ENCODE measurements at regions not wholly inside any gene's neighbourhood (a gene's known extent, or its start where the extent isn't known, plus 50 kb on each side); places are given as distances from the start of the nearest gene placed in this dataset.

- TF ChIP-seq GATA2 (IDR thresholded peaks at IDR 0.05; ENCODE audit: low read depth, low read length) (no peak), GATA3 (IDR thresholded peaks at IDR 0.05; ENCODE audit: low read depth, low read length) (no peak)
These were observed 74.4 kb upstream of the TRHDE start for GRCh38 chr12:72197790-72198189.

DNA sequence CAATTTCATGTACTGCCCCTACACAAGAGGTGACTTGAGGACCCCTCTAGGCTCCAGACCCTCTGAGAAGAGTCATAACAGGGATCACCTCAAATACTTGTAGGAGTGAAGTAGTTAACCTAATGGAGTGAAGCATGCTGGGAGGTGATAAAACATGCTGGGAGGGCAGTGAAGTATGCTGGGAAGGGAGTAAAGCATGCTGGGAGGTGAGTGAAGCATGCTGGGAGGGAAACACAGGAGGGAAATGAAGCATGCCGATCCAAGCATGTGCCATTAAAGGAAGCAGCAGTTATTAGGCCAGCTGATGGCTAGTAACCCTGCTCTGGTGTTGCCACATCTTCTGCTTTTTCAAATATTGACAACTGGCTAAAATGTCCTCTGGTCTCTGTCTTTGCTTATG is 70.7 kb upstream of the TRHDE start:
- TF ChIP-seq GATA3 (IDR thresholded peaks at IDR 0.05; ENCODE audit: low read depth, low read length) (no peak), GATA2 (IDR thresholded peaks at IDR 0.05; ENCODE audit: low read depth, low read length) (no peak)

DNA sequence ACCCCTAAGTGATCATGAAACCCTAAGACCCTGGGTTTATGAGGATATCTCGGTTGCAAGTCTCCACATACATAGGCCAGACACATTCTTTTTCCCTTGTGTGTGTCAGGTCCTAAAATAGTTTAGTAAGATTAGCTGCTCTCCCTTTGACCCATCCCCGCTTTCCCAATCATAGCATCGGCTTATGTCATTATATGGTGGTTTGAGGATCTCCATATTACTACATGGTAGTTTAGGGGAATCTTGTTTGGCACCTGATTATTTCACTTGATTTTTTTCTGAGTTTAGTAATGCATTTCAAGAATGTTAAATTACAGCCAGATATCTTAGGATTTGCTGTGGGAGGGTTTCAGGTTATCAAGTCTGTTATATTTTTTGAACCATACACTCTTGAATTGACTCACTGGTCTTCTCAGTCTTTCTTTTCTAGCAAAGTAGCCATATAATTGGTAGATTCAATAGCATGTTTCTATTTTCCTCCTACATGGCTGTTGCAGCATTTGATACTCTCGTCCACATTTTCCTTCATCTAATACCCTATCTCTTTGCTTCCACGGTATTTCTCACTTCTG is 68.3 kb upstream of the TRHDE start:
- TF ChIP-seq GATA3 (IDR thresholded peaks at IDR 0.05; ENCODE audit: low read depth, low read length) (no peak), GATA2 (IDR thresholded peaks at IDR 0.05; ENCODE audit: low read depth, low read length) (no peak)

DNA sequence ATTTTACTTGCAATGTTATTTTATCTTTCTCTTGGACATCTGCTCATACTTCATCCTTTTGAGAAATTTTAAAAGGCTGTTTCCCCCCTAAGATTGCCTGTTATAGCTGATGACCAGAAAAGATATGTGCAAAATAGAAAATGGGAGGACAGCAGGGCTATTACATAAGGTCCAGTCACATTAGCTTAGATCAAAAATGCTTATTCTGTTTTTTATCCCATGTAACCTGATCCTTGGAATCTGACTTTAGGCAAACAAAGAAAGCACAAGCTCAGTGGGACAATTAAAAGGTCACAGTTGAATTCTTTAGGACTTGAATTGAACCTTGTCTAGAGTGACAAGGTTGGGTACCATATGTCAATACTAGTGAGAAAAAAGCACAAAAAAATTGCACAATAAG is 65.1 kb upstream of the TRHDE start:
- TF ChIP-seq GATA2 (IDR thresholded peaks at IDR 0.05; ENCODE audit: low read depth, low read length) (no peak), GATA3 (IDR thresholded peaks at IDR 0.05; ENCODE audit: low read depth, low read length) (no peak)

GRCh38 chr12:72207486-72208409 is 64.4 kb upstream of the TRHDE start:
- TF ChIP-seq GATA3 (IDR thresholded peaks at IDR 0.05; ENCODE audit: low read depth, low read length) (no peak), GATA2 (IDR thresholded peaks at IDR 0.05; ENCODE audit: low read depth, low read length) (no peak)

GRCh38 chr12:72209086-72209485 is 63.1 kb upstream of the TRHDE start:
- TF ChIP-seq GATA3 (IDR thresholded peaks at IDR 0.05; ENCODE audit: low read depth, low read length) (no peak), GATA2 (IDR thresholded peaks at IDR 0.05; ENCODE audit: low read depth, low read length) (no peak)

DNA sequence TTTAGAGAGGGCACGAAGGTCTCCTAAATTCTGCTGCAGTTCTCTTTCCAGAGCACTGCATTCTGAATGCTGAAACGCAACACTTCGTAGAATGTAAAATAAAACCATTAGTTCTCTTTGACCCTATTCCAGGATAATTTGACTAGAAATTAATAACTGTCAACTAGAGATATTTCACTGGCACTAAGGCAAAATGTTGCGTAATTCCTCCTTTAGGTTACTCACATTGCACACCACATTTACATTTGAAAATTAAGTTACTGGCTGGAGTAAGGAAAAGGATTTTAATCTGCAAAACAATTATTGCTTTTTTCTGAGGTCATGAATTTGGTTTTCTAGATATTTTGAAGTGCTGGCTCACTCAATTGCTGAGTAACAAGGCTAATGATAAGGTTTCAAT is 58.0 kb upstream of the TRHDE start:
- TF ChIP-seq GATA2 (IDR thresholded peaks at IDR 0.05; ENCODE audit: low read depth, low read length): no peak
- no peak for TF ChIP-seq GATA3 (IDR thresholded peaks at IDR 0.05; ENCODE audit: low read depth, low read length)

DNA sequence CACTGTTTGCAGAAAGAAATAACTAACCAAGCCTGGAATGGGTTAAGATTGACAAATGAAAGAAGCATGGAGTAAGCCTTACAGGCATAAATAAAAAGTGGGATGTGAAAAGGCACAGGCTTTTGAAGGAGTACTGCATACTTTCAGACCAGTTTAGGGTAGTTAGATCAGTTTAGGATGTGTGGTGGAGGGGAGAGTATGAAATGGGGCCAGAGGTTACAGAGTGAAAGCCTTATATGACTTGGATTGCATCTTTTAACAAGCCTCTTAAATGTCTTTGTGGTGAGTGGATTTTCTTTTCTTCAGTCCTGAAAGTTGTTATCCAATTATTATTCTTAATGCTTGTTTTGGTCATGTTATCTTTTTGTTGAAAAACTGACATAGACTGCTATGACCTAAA is 52.2 kb upstream of the TRHDE start:
- TF ChIP-seq GATA3 (IDR thresholded peaks at IDR 0.05; ENCODE audit: low read depth, low read length) (no peak), GATA2 (IDR thresholded peaks at IDR 0.05; ENCODE audit: low read depth, low read length) (no peak)

Measured in SH-SY5Y (cell line).